ENCODE measurements at regions not wholly inside any gene's neighbourhood (a gene's known extent, or its start where the extent isn't known, plus 50 kb on each side); places are given as distances from the start of the nearest gene placed in this dataset.

GRCh38 chr9:11204521-11204920 lies 591.7 kb upstream of the PTPRD start:
- Histone ChIP-seq H3K9me3 (ENCODE audit: insufficient read depth, low read depth, low read length) (no peaks in the 10 kb centered on the region), H3K4me3 (ENCODE audit: low read length) (no peak overlapping the region), H3K27ac (ENCODE audit: low read length) (no peak overlapping the region), H3K36me3 (ENCODE audit: insufficient read depth, low read depth, low read length) (no peaks in the 10 kb centered on the region), H3K27me3 (ENCODE audit: insufficient read depth, low read length) (no peaks in the 10 kb centered on the region), H3K9ac (ENCODE audit: low read depth, low read length) (no peak overlapping the region), H3K4me1 (ENCODE audit: insufficient read depth, low read length) (peaks cover under 1% of the 10 kb centered on the region; the same call in 1 of the 2 replicates)

- H3K9ac ChIP-seq (ENCODE audit: low read depth, low read length), result no peak overlapping the region
- H3K9me3 ChIP-seq (ENCODE audit: insufficient read depth, low read depth, low read length), result no peaks in the 10 kb centered on the region
- H3K36me3 ChIP-seq (ENCODE audit: insufficient read depth, low read depth, low read length), result no peaks in the 10 kb centered on the region
- H3K27me3 ChIP-seq (ENCODE audit: insufficient read depth, low read length), result no peaks in the 10 kb centered on the region
- H3K27ac ChIP-seq (ENCODE audit: low read length), result no peak overlapping the region
- no peaks in the 10 kb centered on the region for H3K4me1 ChIP-seq (ENCODE audit: insufficient read depth, low read length)
- H3K4me3 ChIP-seq (ENCODE audit: low read length), result no peak overlapping the region
These were observed 594.1 kb upstream of the PTPRD start for GRCh38 chr9:11206925-11207324.

GRCh38 chr9:11233696-11234095 lies 620.9 kb upstream of the PTPRD start:
- Histone ChIP-seq H3K9ac (ENCODE audit: low read depth, low read length) (no peak overlapping the region), H3K4me3 (ENCODE audit: low read length) (no peak overlapping the region)

GRCh38 chr9:11235061-11235460 lies 622.3 kb upstream of the PTPRD start:
- H3K9me3 ChIP-seq (ENCODE audit: insufficient read depth, low read depth, low read length), result no peaks in the 10 kb centered on the region
- no peak overlapping the region for H3K9ac ChIP-seq (ENCODE audit: low read depth, low read length)
- no peaks in the 10 kb centered on the region for H3K27me3 ChIP-seq (ENCODE audit: insufficient read depth, low read length)
- no peaks in the 10 kb centered on the region for H3K4me1 ChIP-seq (ENCODE audit: insufficient read depth, low read length)
- no peaks in the 10 kb centered on the region for H3K36me3 ChIP-seq (ENCODE audit: insufficient read depth, low read depth, low read length)
- H3K27ac ChIP-seq (ENCODE audit: low read length), result no peak overlapping the region
- no peak overlapping the region for H3K4me3 ChIP-seq (ENCODE audit: low read length)

More at GRCh38 chr9:11233696-11234095, 620.9 kb upstream of the PTPRD start:
- H3K36me3 ChIP-seq (ENCODE audit: insufficient read depth, low read depth, low read length), result no peaks in the 10 kb centered on the region
- no peaks in the 10 kb centered on the region for H3K9me3 ChIP-seq (ENCODE audit: insufficient read depth, low read depth, low read length)
- no peaks in the 10 kb centered on the region for H3K4me1 ChIP-seq (ENCODE audit: insufficient read depth, low read length)
- no peaks in the 10 kb centered on the region for H3K27me3 ChIP-seq (ENCODE audit: insufficient read depth, low read length)
- H3K27ac ChIP-seq (ENCODE audit: low read length), result no peak overlapping the region

- Histone ChIP-seq H3K27me3 (ENCODE audit: insufficient read depth, low read length) (no peaks in the 10 kb centered on the region), H3K4me3 (ENCODE audit: low read length) (no peak overlapping the region), H3K9ac (ENCODE audit: low read depth, low read length) (no peak overlapping the region), H3K27ac (ENCODE audit: low read length) (no peak overlapping the region), H3K36me3 (ENCODE audit: insufficient read depth, low read depth, low read length) (no peaks in the 10 kb centered on the region), H3K4me1 (ENCODE audit: insufficient read depth, low read length) (no peaks in the 10 kb centered on the region), H3K9me3 (ENCODE audit: insufficient read depth, low read depth, low read length) (peaks cover 5% of the 10 kb centered on the region)
These were observed 629.0 kb upstream of the PTPRD start for GRCh38 chr9:11241779-11242178.

GRCh38 chr9:11257992-11258391 lies 645.2 kb upstream of the PTPRD start:
- Histone ChIP-seq H3K27me3 (ENCODE audit: insufficient read depth, low read length) (no peaks in the 10 kb centered on the region), H3K36me3 (ENCODE audit: insufficient read depth, low read depth, low read length) (no peaks in the 10 kb centered on the region), H3K27ac (ENCODE audit: low read length) (no peak overlapping the region)

GRCh38 chr9:11269036-11269435 lies 656.2 kb upstream of the PTPRD start:
- no peak overlapping the region for H3K4me3 ChIP-seq (ENCODE audit: low read length)
- no peak overlapping the region for H3K9ac ChIP-seq (ENCODE audit: low read depth, low read length)
- H3K36me3 ChIP-seq (ENCODE audit: insufficient read depth, low read depth, low read length), result no peaks in the 10 kb centered on the region
- no peaks in the 10 kb centered on the region for H3K27me3 ChIP-seq (ENCODE audit: insufficient read depth, low read length)
- no peak overlapping the region for H3K27ac ChIP-seq (ENCODE audit: low read length)
- peaks cover 53% of the 10 kb centered on the region for H3K9me3 ChIP-seq (ENCODE audit: insufficient read depth, low read depth, low read length)
- H3K4me1 ChIP-seq (ENCODE audit: insufficient read depth, low read length), result no peaks in the 10 kb centered on the region

More at GRCh38 chr9:11257992-11258391, 645.2 kb upstream of the PTPRD start:
- Histone ChIP-seq H3K4me1 (ENCODE audit: insufficient read depth, low read length) (no peaks in the 10 kb centered on the region), H3K9me3 (ENCODE audit: insufficient read depth, low read depth, low read length) (peaks cover 7% of the 10 kb centered on the region), H3K4me3 (ENCODE audit: low read length) (no peak overlapping the region), H3K9ac (ENCODE audit: low read depth, low read length) (no peak overlapping the region)

- peaks cover 29% of the 10 kb centered on the region; the same call in 1 of the 2 replicates for H3K9me3 ChIP-seq (ENCODE audit: insufficient read depth, low read depth, low read length)
- H3K4me3 ChIP-seq (ENCODE audit: low read length), result no peak overlapping the region
- H3K36me3 ChIP-seq (ENCODE audit: insufficient read depth, low read depth, low read length), result no peaks in the 10 kb centered on the region
- no peaks in the 10 kb centered on the region for H3K4me1 ChIP-seq (ENCODE audit: insufficient read depth, low read length)
- H3K27me3 ChIP-seq (ENCODE audit: insufficient read depth, low read length), result no peaks in the 10 kb centered on the region
- no peak overlapping the region for H3K27ac ChIP-seq (ENCODE audit: low read length)
- H3K9ac ChIP-seq (ENCODE audit: low read depth, low read length), result no peak overlapping the region
These were observed 662.4 kb upstream of the PTPRD start for GRCh38 chr9:11275158-11275695.

GRCh38 chr9:11312966-11313365 lies 700.2 kb upstream of the PTPRD start:
- Histone ChIP-seq H3K27ac (ENCODE audit: low read length) (no peak overlapping the region), H3K4me3 (ENCODE audit: low read length) (no peak overlapping the region), H3K36me3 (ENCODE audit: insufficient read depth, low read depth, low read length) (no peaks in the 10 kb centered on the region), H3K27me3 (ENCODE audit: insufficient read depth, low read length) (no peaks in the 10 kb centered on the region), H3K4me1 (ENCODE audit: insufficient read depth, low read length) (no peaks in the 10 kb centered on the region), H3K9ac (ENCODE audit: low read depth, low read length) (no peak overlapping the region), H3K9me3 (ENCODE audit: insufficient read depth, low read depth, low read length) (peaks cover 2% of the 10 kb centered on the region)

GRCh38 chr9:11318946-11319345 lies 706.1 kb upstream of the PTPRD start:
- H3K27me3 ChIP-seq (ENCODE audit: insufficient read depth, low read length), result no peaks in the 10 kb centered on the region
- no peaks in the 10 kb centered on the region for H3K36me3 ChIP-seq (ENCODE audit: insufficient read depth, low read depth, low read length)
- H3K4me1 ChIP-seq (ENCODE audit: insufficient read depth, low read length), result no peaks in the 10 kb centered on the region
- no peaks in the 10 kb centered on the region for H3K9me3 ChIP-seq (ENCODE audit: insufficient read depth, low read depth, low read length)
- no peak overlapping the region for H3K9ac ChIP-seq (ENCODE audit: low read depth, low read length)
- H3K27ac ChIP-seq (ENCODE audit: low read length), result no peak overlapping the region
- H3K4me3 ChIP-seq (ENCODE audit: low read length), result no peak overlapping the region

GRCh38 chr9:11319538-11319937 lies 706.7 kb upstream of the PTPRD start:
- Histone ChIP-seq H3K36me3 (ENCODE audit: insufficient read depth, low read depth, low read length) (no peaks in the 10 kb centered on the region), H3K4me1 (ENCODE audit: insufficient read depth, low read length) (no peaks in the 10 kb centered on the region), H3K4me3 (ENCODE audit: low read length) (no peak overlapping the region), H3K27ac (ENCODE audit: low read length) (no peak overlapping the region), H3K27me3 (ENCODE audit: insufficient read depth, low read length) (no peaks in the 10 kb centered on the region), H3K9ac (ENCODE audit: low read depth, low read length) (no peak overlapping the region), H3K9me3 (ENCODE audit: insufficient read depth, low read depth, low read length) (no peaks in the 10 kb centered on the region)

- H3K9me3 ChIP-seq (ENCODE audit: insufficient read depth, low read depth, low read length), result no peaks in the 10 kb centered on the region
- H3K4me3 ChIP-seq (ENCODE audit: low read length), result no peak overlapping the region
These were observed 708.2 kb upstream of the PTPRD start for GRCh38 chr9:11320989-11321388.

More at GRCh38 chr9:11320989-11321388, 708.2 kb upstream of the PTPRD start:
- Histone ChIP-seq H3K27ac (ENCODE audit: low read length) (no peak overlapping the region), H3K36me3 (ENCODE audit: insufficient read depth, low read depth, low read length) (no peaks in the 10 kb centered on the region), H3K9ac (ENCODE audit: low read depth, low read length) (no peak overlapping the region), H3K4me1 (ENCODE audit: insufficient read depth, low read length) (no peaks in the 10 kb centered on the region), H3K27me3 (ENCODE audit: insufficient read depth, low read length) (no peaks in the 10 kb centered on the region)

Data from iPS-20b (cell line).